Fibroblast of peridontal ligament (primary cell): ENCODE measurements at regions not wholly inside any gene's neighbourhood (a gene's known extent, or its start where the extent isn't known, plus 50 kb on each side); places are given as distances from the start of the nearest gene placed in this dataset.
A peak's percentile ranks its signal among the peaks of the same experiment; 100 is the strongest.

Experiments used
- DNase-seq: peaks from one replicate; pipeline ENCODE4 v3.0.0-alpha.2; 2010; ENCODE audit errors: extremely low read depth

DNA sequence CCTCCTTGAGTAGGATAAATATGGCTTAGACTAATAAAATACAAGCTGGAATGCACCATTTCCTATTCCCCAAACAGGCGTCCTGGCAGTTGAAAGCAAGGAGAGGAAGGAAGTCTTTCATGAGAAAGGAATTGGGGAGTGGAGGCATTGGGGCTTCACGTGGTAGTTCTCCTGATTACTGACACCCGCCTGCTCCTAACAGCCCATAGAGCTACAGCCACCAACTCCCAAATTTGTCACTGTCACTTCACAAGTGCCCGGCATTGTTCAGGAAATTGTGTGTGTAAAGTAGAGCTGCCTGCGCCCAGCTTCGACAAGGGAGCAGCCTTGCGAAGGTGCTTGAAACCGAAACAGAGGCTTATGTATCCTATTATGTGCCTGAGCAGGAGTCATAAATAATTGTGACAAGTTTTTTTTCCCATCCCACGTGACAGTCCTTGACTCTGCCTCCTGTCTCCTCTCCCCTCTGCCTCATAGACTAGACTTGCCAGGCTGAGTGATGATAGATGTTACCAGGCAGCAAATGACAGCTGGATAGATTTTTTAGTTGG lies 301.7 kb upstream of the ZFP64 start:
- DNase-seq, result no peak

DNA sequence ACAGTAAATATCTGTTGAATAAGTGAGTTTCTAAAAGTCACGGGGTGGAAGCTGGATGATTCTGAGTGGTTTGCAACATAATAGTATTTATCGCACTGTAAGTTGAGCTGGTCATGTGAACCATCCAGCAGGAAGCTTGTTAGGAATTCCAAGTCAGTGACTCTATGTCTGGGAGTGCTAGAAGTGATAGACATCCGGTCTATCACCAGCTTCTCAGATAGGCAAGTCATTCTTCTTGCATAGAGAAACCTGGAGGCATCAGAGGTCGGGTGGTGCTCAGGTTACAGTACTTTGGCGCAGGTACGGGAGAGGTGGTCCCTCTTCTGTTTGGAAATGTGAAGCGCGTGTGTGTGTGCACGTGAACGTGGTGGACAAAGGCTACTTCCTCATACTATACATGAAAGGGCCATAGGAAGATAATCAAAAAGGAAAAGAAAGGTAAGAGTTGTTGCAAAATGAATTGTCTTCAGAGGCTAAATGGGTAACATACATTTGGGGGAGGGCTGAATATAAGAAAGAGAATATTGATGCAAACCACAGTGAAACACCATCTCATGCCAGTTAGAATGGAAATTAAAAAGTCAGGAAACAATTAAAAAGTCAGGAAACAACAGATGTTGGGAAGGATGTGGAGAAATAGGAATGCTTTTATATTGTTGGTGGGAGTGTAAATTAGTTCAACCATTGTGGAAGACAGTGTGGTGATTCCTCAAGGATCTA lies 299.3 kb upstream of the ZFP64 start:
- DNase-seq, result peak; percentile 62

DNA sequence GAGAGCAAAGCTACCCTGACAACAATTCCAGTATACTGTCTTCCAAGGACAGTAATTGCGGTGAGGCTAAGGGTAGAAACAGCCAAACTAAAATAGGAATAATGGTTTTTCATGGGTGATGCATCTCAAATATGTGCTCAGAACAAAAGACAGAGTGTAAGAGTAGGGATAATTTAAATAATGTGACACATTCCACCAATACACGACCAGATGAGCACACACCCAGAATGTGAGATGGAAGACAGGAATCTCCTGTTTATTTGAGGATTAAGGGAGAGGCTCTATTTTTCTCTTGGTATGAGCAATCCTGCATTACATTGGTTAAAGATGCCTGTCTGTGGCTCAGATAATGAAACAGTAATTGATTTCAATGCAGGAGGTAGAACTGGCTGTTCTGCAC lies 292.9 kb upstream of the ZFP64 start:
- peak; percentile 15 for DNase-seq

DNA sequence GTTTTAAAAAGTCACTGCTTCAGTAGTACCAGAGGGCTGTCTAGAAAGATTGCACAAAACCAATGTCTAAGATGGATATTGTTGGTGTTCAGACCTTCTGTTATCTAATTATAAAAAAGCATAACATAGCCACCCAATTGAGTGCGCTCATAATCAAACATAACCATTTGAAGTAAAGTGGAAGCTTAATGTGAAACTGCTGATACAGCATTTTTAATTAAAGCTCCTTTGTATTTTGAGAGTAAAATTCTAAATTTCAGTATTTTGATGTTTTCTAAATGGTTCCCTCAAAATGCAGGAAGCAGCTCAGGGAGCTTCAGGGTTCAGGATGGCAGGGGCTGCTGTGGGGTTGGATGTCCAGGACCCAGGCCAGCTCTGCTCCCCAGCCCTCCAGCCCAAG lies 291.8 kb upstream of the ZFP64 start:
- no peak for DNase-seq

DNA sequence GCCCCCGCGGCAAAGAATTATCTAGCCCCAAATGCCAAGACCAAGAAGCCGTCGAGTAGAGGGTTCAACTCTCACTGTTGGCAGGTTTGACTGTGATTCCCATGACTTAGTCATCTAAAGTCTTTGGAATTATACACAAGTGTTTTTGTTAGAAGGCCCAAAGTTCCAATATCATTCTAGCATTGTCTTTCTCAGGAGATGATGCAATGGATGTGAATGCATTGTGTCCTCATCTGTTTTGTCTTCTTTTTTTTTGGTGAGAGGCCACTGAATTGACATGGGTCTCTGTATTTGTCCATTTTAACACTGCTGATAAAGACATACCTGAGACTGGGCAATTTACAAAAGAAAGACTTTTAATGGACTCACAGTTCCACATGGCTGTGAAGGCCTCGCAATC lies 290.5 kb upstream of the ZFP64 start:
- DNase-seq, result no peak

DNA sequence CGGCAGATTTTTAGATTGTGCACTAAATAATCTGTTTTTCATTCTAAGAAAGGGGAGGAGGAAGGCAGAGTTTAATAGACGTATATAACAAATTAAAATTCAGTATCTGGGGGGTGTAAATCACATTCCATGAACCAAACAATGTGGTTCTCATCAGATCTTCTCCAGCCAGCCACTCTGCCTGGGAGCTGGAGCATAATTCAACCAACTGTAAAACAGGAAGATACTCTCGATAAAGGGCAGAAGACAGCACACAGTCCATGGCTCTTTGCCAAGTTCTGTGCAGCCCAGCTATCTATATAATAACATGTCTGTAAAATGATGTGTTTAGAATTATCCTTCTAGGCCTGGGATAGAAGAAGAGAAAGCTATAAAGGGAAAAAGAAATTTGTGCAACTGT lies 289.9 kb upstream of the ZFP64 start:
- no peak for DNase-seq

DNA sequence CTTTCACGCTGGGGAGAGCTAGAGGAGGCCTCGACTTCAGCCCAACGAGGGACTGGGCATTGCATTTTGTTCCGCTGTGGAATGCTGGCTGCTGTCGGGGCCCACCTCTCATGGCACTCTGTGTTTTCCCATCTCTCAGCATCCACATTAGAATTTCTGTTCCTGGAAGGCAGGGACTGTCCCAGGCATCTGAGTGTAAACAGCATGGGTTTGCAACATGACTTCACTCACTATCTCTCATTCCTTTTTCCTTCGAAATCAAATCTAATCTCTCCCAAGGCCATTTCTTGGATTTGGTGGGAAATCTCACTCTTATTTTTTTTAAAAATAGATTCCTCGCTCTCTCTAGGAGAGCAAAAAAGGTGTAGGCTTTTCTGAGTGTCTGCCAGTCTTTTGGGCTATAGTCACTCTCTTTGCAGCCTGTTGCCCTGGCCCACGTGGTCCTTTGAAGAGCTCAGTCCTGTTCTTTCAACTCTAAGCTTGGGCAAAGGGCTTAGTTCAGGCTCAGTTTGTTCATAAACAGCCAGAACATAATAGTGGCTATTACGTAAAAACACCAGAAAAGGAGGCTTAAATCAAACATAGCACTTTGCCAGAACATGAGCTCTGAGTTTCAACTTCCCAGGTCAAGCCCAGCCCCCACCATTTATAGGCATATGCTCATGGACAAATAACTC lies 284.6 kb upstream of the ZFP64 start:
- DNase-seq, result no peak

DNA sequence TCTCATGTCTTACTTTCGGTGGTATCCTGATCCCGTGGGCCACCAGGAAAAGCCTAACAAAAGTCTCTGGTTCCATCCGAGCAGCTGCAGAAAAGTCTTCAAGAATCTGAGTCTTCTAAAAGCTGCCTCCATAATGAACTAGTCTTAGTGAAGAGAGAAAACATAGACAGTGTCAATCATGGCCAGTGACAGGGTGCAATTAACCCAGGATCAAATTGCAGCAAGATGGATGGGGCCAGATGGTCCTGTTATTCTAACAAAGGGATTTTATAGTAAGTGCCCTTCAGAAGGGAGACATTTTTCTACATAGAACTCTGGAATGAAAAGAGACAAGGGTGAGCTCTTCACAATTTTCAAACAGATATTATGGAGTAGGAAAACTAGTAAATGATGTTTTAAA lies 281.6 kb upstream of the ZFP64 start:
- DNase-seq, result no peak

DNA sequence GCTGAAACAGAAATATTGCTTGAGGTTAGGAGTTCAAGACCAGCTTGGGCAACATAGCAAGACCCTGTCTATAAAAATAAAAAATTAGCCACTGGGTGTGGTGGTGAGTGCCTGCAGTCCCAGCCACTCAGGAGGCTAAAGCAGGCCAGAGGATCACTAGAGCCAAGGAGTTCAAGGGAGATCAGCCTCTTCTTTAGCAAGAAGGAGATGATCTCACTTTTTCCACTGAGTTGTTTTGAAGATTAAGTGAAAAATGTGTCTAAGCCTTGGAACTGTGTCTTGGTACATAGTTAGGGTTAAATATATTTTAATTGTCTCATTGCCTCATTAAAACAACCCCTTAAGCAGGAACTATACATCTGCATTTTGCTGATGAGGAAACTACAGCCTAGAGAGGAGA lies 279.0 kb upstream of the ZFP64 start:
- no peak for DNase-seq

DNA sequence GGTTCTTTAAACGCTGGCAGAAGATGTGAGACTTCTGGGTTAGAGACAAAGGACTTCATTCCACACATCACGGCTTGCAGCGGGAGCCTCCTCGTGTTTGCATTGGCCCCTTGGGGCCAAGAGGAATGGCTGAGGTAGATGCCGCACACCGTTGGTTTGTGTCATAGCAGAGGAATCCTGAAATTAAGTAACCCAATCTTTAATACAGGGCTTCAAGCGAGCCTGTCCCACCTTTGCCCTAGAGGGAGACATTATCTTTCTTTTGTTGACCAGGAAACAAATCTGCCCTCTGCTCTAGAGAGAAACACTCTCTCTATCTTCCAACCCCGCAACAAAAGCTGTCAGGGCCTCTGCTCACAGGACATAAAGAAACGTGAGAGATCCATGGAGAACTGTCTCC lies 277.5 kb upstream of the ZFP64 start:
- no peak for DNase-seq

DNA sequence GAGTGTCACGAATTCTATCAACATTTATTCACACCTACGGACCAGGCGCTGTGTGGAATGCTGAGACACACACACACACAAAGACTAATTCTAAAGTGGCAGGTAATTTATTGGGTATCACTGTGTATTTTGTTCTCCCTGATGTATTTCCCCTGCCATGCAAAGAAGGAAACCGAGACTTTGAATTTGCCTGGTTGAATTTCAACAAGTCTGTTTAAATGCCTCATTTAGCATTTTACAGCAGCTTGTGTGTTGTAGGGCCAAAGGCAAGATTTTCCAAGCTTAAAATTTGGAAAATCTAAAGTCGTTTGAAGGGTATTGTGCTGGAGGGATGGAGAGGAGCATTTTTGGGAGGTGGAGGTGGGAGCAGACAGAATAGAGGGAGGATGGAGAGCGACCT lies 274.4 kb upstream of the ZFP64 start:
- DNase-seq, result no peak

DNA sequence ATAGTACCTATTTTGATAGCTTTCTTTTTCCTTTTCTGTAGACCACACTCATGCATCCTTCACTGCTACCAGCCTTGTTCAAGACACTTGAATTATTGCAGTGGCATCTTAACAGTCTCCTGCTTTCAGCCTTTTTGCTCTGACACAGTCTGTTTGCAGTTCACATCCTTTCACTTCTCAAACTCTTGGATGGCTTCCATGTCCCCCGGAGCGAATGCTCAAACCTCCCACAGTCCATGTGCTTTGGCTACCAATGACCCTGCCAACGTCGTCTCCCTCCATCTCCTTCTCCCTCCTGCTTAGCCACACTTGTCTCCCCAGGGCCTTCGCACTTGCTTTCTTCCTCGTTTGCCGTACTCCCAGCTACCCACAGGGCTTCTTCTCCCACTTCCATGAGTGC lies 270.0 kb upstream of the ZFP64 start:
- DNase-seq, result no peak

DNA sequence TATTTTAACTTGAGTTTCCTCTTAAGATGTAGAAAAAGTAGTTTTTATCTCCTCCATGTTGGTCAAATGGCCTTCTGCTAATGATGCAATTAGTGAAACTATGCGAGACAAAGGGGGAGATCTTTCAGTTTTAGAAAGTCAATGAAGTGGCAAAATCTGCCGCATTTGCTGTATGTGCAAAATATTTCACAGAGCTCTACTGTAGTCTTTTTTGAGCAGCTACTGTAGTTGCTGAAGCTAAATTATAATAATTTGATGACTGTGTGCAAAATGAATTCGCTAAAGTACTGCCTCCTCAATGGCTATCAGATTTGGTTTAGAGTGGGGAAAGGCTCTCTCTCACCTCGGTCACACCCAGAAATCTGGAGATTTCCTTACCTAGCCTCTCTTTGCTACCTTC lies 267.6 kb upstream of the ZFP64 start:
- no peak for DNase-seq

DNA sequence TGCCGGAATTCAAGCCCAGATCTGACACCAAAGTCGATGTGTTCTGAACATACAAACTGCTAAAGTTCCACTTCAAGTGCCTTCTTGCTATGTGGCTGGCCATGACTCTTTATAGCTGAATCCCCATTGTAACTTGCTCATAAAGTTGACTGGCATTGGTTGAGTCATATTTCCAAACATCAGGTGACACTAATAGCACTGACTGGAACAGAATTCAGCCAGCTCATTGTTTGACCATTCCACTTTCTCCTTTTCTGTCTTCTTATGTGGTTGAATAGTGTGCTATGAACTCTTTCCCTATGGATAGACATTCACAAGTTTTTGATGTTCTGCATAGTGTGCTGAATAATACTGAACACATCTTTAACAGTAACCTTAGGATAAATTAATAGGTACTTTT lies 266.2 kb upstream of the ZFP64 start:
- DNase-seq, result no peak

DNA sequence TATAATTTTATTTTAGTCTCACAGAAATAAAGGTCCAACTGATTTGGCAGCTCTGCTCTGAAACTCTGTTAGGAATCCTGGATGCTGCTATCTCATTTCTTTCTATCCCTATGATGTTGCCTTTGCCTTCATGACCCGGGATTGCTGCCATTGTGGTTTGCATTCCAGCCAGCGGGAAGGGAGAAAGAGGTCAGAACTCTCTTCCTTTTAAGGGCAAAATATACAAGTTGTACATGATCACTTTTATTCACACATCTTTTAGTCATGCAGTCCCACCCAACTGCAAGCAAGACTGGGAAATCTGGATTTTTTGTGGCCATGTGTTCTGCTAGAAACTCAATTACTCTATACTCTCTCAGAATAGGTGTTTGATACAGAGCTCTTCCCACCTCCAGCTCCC lies 263.1 kb upstream of the ZFP64 start:
- peak; percentile 83 for DNase-seq

DNA sequence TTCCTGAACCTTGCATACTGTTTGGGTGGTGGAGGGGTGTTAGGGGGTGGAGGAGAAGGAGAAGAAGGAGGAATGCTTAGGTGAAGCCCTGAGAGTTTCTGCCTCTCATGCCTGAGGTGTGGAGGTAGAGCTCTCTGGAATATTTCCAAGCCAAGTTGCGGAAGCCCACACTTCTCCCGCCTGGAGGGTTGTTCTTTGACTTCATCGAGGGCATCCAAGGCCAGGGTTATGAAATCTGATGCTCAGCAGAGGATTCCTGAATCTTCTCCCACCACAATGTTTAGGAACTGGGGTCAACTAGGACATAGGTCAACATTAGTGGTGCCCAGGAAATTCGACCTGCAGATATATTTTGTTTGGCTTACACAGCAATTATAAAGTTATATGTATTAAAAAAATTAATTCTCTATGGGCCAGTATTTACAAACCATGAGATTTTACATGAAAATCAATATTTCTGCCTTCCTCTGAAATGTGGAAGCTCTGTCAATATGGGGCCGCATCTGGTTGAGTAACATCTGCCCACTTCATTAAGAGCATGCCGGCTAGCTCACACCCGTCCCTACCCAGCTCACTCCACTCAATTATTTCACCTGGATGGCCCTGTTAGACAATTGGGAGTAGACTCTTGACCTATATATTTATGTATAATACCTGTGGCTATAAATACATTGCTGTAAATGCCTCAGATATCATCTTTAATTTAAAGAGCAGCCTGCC lies 257.1 kb upstream of the ZFP64 start:
- DNase-seq, result no peak

DNA sequence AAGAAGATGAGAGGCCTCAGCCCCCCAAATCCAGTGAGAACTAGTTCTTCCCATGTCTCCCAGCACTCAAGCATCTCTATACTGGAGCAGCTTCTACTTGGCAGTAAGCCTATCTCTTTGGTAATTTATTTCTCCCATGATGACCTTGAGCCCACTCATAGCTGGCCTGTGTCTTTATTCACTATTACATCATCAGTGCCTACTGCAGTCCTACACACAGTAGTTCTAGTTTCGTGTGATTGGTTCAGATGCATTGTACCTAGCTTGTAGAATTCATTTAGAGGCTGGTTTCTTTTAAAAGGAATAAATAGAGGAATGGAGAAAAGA lies 255.6 kb upstream of the ZFP64 start:
- no peak for DNase-seq

DNA sequence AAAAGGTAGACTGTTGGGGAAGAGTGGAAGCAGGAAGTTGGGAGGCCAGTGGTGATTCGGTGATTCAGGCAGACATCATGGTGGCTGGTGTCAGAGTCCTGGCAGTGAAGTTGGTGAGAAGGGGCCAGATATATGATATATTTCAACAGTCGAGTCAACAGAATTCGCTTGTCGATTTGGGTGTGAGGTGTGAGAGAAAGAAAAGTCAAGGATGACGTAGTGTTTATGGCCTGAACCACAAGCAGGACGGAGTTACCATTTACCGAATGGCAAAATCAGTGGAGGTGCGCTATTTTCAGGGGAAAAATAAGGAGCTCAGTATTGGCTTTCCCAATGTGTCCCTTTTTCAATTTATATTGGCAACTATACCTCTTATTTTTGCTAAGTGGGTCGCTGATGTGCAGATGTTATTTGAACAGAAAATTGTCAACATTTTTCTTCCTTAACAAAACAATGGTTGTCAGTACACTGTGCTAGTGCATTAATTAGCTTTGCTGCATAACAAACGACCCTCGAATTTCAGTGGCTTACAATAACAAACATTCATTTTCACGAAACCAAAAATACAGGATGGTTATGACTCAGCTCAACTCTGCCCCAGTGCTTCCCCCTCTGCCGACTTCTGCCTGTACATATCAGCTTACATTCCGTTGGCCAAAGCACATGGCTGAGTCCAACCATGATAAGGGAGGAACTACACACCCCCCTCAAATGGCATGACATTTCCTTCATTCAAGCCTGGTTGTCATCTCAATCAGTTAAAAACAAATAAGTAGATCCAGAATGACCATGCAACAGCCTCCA lies 255.0 kb upstream of the ZFP64 start:
- peak; percentile 50 for DNase-seq

DNA sequence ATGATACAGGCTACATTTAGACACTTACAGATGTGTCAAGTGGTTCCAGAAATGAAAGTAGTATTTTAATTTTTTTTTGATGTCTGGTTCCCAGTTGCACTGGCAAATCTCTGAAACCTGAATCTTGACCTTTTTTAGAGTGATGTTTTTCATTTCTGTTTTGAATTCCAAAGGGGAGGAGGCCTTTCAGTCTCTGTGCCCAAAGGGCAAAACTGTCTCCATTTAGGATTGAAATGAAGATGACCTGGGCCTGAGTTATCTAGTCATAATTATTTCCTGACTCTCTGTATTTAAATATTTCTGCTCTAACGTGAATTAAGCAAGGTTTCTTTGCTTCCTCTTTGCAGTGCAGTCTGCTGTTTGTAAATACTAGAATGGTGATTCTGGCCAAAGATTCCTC lies 252.9 kb upstream of the ZFP64 start:
- no peak for DNase-seq

DNA sequence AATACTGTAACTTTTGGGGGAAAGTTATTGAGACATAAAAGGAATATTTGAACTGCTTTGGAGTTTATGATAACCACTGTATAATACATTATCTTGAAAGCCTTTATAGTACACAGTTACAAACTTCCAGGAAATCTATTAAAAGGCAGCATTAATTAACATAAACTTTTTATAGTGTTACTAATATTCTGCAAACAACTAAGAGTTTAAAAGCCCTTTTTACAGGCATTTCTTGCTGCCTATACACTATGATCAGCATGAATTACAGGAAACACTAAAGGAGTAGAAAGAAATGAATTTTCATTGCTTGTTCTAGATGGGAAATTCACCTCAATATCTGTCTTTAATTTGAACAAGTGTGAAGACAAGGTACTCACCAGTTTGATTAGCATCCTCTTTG lies 252.3 kb upstream of the ZFP64 start:
- no peak for DNase-seq

DNA sequence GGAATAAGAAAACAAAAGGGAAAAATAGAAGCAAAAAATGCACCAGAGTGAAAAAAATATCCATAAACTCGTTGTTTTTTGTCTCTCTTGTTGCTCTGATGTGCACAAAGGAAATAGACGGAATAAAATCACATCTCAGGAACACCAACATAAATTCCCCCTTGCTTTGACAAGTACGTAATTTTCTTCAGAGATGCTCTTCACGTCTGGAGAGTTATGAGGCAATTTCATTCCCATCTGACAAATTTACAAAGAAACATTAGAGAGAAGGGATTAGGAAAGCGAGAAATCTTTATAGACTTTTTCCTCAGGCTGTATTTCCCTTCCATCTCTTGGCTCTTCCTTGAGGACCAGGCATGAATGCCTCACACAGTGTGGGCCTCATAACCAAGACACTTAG lies 250.1 kb upstream of the ZFP64 start:
- no peak for DNase-seq

DNA sequence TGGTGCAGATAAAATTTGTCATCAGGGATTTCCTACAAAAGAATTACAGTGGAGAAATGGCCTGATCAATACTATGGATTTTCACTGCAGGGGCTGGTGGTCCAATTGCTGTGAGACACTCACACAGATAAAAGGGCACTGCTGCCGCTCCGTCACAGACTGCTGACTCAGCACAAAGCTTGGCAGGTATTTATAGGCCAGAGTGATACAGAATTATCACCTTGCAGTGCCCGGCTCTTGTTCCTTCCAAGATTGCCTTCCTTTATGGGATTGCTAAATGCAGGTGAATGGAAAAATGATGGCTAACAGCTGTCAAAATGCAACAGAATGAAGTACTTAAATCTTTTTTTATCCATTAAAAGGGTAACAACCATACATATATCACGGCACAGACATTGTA lies 247.8 kb upstream of the ZFP64 start:
- no peak for DNase-seq
